Memory B cell (primary cell): ENCODE measurements at regions not wholly inside any gene's neighbourhood (a gene's known extent, or its start where the extent isn't known, plus 50 kb on each side); places are given as distances from the start of the nearest gene placed in this dataset.

Source experiments
- ATAC-seq: fragments of 150-1000 bp; cut with Tn5 transposase; 2 replicates; pipeline ENCODE4 v1.10.0; 2021; ENCODE audit warnings: low read depth, mild to moderate bottlenecking, moderate library complexity
- DNase-seq, 2 donors: peaks; one replicate each; pipeline ENCODE4 v3.0.0; 2022; ENCODE audit warnings: low spot score in 2 of 2
- H3K27ac Mint-ChIP-seq: one replicate; pipeline ENCODE4 v1.8.0; 2022; ENCODE audit warnings: mild to moderate bottlenecking, moderate library complexity, mixed read lengths
- H3K27me3 Mint-ChIP-seq: one replicate; pipeline ENCODE4 v1.8.0; 2022; ENCODE audit warnings: mixed read lengths
- H3K36me3 Mint-ChIP-seq: one replicate; pipeline ENCODE4 v1.8.0; 2022; ENCODE audit warnings: mild to moderate bottlenecking, mixed read lengths
- H3K4me1 Mint-ChIP-seq: one replicate; pipeline ENCODE4 v1.8.0; 2022; ENCODE audit warnings: mixed read lengths
- H3K4me3 Mint-ChIP-seq: one replicate; pipeline ENCODE4 v1.8.0; 2022; ENCODE audit warnings: mild to moderate bottlenecking, moderate library complexity, mixed read lengths
- H3K9me3 Mint-ChIP-seq: one replicate; pipeline ENCODE4 v1.8.0; 2022; ENCODE audit warnings: mixed read lengths

DNA sequence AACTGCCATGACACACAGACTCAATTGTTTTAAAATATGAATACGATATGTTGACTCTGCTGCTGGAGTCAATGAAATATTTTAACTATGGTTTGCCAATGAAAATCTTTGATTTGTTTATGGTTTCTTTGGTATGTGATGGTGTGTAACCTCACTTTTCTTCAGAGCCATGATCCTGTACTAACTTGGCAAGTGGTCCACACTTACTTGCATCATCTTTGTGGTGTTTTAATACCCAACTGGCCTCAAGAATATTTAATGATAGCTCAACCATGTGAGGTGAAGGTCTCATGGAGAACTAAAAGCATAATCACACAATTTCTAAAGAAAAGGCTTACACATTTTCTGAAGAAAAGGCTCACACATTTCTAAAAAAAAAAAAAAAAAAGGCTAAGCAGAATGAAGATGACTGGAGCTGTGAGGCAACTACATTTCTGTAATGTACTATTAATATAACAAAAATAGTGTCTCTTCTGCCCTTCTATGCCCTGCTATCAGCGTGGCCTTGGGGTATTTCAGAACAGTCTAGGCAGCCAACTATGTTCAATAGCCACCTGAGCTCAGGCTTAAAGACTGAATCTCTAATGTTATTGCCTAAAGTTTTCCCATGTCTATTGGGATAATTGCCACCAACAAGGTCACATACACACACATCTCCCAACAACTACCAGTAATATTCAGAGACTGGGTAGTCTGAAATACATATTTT, 395.0 kb downstream of the MLLT3 start:
- H3K27ac Mint-ChIP-seq = no peak overlapping the region
- no peaks in the 10 kb centered on the region for H3K27me3 Mint-ChIP-seq
- no peak overlapping the region for H3K4me3 Mint-ChIP-seq
- no peak for DNase-seq
- no peak for ATAC-seq
- peaks cover 2% of the 10 kb centered on the region for H3K4me1 Mint-ChIP-seq
- no peaks in the 10 kb centered on the region for H3K9me3 Mint-ChIP-seq
- no peaks in the 10 kb centered on the region for H3K36me3 Mint-ChIP-seq

DNA sequence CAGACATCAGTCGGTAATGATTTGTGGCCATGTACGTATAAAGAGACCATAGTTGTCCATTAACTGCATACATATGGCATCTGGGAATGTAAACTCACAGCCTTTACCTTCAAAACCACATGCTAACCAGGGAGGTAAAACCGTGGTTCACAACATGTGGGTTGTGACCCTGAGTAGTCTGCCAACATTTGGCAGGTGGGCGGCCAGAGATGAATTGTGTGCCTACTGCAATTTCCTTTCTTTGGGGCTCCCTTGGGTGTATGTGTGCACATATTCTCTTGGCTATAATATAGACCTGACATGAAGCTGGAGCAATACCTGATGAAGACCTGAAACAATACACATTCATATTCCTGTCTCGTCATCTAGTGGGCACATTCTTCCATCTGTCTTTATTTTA, 396.0 kb downstream of the MLLT3 start:
- H3K27me3 Mint-ChIP-seq = no peaks in the 10 kb centered on the region
- no peaks in the 10 kb centered on the region for H3K36me3 Mint-ChIP-seq
- no peak overlapping the region for H3K27ac Mint-ChIP-seq
- H3K4me3 Mint-ChIP-seq = no peak overlapping the region
- ATAC-seq (no peak), DNase-seq (no peak)
- peaks cover 2% of the 10 kb centered on the region for H3K4me1 Mint-ChIP-seq
- H3K9me3 Mint-ChIP-seq = no peaks in the 10 kb centered on the region

DNA sequence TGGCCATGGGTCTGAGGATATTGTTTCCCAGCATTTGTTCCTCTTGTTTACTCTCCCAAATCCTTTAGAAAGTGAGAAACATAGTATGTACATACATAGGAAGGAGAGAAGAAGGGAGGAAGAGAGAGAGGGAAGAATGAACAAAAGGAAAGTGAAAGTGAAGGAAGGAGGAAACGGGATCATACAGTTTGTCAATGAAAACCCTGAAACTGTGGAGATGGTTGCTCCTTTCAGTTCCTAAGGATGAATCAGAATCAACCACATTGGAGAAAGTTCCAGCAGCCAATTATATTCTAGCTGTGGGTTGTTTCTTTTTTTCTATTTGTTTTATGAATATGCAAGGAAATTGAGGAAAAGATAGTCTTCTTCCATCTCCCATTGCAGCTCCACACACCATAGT, 396.5 kb downstream of the MLLT3 start:
- H3K36me3 Mint-ChIP-seq = no peaks in the 10 kb centered on the region
- peaks cover 2% of the 10 kb centered on the region for H3K4me1 Mint-ChIP-seq
- no peaks in the 10 kb centered on the region for H3K27me3 Mint-ChIP-seq
- H3K4me3 Mint-ChIP-seq = no peak overlapping the region
- H3K9me3 Mint-ChIP-seq = no peaks in the 10 kb centered on the region
- ATAC-seq (no peak), DNase-seq (no peak)
- H3K27ac Mint-ChIP-seq = no peak overlapping the region

DNA sequence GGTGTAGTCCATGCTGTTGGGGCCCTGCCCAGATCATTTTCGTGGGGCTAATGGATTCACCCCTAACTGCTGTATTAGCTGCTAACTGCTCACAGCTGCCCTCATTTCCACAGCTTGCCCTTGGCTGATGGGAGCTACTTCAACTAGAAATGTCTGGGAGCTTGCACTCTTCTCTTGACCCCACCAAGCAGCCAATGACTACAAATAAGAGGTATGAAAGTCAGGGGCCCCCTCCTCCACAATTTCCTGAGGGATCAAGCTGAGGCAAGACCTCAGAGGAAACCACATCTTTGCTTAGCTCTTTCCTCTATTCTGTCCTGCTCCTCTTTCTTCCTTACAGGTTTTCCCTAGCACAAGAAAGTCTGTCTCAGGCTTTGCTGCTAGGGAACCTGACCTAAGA, 397.5 kb downstream of the MLLT3 start:
- Mint-ChIP-seq H3K27me3 (no peaks in the 10 kb centered on the region), H3K9me3 (no peaks in the 10 kb centered on the region), H3K27ac (no peak overlapping the region), H3K4me3 (no peak overlapping the region), H3K36me3 (no peaks in the 10 kb centered on the region), H3K4me1 (peaks cover 2% of the 10 kb centered on the region)
- ATAC-seq (no peak), DNase-seq (no peak)

DNA sequence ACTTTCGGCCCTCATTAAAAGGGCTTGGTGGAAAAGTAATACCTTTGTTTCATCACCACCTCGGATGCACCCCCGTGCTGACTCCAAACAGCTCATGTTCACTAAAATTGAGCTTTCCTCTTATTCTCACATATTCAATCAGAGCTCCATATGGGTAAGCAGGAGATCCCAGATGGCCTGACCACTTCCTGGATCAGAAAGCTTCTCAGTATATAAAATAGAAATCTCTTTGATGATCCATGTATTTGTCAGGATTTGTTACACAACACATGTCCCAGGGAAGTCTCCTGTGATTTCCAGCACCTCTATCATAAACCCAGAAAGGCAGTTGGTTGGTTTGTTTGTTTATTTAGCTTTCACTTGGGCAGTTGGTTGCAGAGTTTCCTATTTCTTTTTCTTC, 402.0 kb downstream of the MLLT3 start:
- Mint-ChIP-seq H3K4me3 (no peak overlapping the region), H3K27ac (no peak overlapping the region), H3K36me3 (no peaks in the 10 kb centered on the region), H3K4me1 (no peaks in the 10 kb centered on the region), H3K27me3 (no peaks in the 10 kb centered on the region), H3K9me3 (no peaks in the 10 kb centered on the region)
- no peak for ATAC-seq
- no peak for DNase-seq

DNA sequence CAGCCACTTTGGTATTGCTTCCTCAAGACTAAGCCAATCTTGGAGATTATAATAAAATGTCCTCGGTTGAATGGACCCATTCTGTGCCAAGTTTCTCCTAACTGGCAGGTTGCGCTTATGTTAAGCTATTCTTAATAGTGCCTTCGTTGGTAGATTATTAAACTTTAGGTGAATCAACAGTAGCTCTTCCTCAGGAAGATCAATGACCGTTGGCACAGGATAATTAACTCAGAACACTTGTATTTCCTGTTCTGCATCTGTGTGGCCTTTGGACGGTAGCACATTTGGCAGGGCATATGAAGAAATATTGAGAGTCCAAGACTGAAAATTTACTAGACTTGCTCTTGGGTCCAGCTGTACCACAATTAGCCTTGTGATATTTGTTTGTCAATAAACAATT, 402.9 kb downstream of the MLLT3 start:
- H3K27me3 Mint-ChIP-seq = no peaks in the 10 kb centered on the region
- no peaks in the 10 kb centered on the region for H3K36me3 Mint-ChIP-seq
- ATAC-seq (no peak), DNase-seq (no peak)
- no peak overlapping the region for H3K4me3 Mint-ChIP-seq
- no peaks in the 10 kb centered on the region for H3K9me3 Mint-ChIP-seq
- H3K4me1 Mint-ChIP-seq = no peaks in the 10 kb centered on the region
- H3K27ac Mint-ChIP-seq = no peak overlapping the region

DNA sequence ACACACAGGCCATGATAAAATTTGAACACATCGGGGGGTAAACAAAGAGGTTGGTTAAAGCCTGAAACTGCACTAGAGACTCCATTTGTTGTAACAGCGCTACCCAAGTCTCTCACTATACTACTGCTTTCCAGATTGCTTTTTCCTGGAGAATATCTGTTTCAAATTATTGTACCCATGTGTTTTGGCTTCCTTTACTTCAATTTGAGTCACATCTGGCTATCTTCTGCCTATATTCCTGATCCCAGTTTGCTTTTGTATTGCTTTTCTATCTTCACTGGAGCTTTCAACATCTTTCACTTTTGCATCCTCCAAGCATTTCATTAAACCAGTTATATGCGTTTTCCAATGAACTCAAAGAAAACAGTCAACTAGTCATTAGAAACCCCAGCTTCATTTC, 404.7 kb downstream of the MLLT3 start:
- ATAC-seq = no peak
- DNase-seq = no peak
- H3K4me1 Mint-ChIP-seq = no peaks in the 10 kb centered on the region
- no peaks in the 10 kb centered on the region for H3K36me3 Mint-ChIP-seq
- H3K4me3 Mint-ChIP-seq = no peak overlapping the region
- no peak overlapping the region for H3K27ac Mint-ChIP-seq
- H3K9me3 Mint-ChIP-seq = no peaks in the 10 kb centered on the region
- no peaks in the 10 kb centered on the region for H3K27me3 Mint-ChIP-seq

DNA sequence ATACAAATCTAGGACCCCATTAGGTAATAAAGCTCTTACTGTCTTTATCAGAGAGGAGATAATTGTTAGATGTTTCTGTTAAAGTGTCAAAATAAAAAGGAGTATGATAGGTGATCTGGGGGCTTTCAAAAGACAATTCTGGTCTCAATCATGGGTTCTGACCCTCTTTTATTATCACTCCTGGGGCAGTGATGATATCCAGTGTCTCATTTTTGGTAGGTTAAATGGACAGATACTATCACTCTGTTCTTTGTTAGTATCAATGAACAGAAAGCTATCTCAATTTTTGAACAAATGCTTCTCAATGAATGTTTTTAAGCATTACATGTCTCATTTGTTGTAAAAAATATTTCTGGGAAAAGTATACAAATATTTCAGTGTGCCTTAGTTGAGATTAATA, 405.9 kb downstream of the MLLT3 start:
- Mint-ChIP-seq H3K27ac (no peak overlapping the region), H3K9me3 (no peaks in the 10 kb centered on the region), H3K4me3 (no peak overlapping the region), H3K4me1 (no peaks in the 10 kb centered on the region), H3K36me3 (no peaks in the 10 kb centered on the region), H3K27me3 (no peaks in the 10 kb centered on the region)
- ATAC-seq = no peak
- no peak for DNase-seq

DNA sequence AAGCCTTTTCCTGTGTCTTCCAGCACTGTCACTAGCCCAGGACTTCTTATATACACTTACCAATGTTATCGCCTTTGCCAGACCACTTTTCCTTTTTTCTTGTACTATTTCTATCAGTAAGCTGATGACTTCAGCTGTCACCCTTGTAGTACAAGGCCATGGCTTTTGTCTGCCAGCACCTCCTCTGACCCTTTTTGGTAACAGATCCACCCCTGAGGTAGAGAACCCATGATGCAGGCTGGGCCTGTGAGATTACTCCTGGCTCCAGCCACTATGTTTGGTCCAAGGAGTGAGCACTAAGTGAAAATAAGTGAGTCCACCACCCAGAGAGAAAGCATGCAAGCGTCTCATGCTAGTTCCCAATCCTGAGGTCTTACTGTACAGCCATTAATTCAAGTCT, 406.7 kb downstream of the MLLT3 start:
- ATAC-seq (no peak), DNase-seq (no peak)
- Mint-ChIP-seq H3K27me3 (no peaks in the 10 kb centered on the region), H3K27ac (no peak overlapping the region), H3K4me3 (no peak overlapping the region), H3K9me3 (no peaks in the 10 kb centered on the region), H3K36me3 (no peaks in the 10 kb centered on the region), H3K4me1 (no peaks in the 10 kb centered on the region)

DNA sequence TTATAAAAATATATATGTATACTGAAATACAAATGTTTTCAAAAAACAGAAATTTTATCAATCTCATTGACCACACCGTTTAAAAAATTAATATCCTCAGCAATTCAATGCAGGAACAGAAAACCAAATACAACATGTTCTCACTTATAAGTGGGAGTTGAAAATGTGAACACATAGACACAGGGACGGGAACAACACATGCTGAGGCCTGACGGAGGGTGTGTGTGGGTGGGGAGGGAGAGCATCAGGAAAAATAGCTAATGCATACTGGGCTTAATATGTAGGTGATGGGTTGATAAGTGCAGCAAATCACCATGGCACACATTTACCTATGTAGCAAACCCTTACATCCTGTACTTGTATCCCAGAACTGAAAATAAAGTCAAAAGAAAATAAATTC, 409.5 kb downstream of the MLLT3 start:
- Mint-ChIP-seq H3K9me3 (no peaks in the 10 kb centered on the region), H3K27me3 (no peaks in the 10 kb centered on the region), H3K4me3 (no peak overlapping the region), H3K36me3 (no peaks in the 10 kb centered on the region), H3K27ac (no peak overlapping the region), H3K4me1 (no peaks in the 10 kb centered on the region)
- no peak for DNase-seq
- ATAC-seq = no peak

DNA sequence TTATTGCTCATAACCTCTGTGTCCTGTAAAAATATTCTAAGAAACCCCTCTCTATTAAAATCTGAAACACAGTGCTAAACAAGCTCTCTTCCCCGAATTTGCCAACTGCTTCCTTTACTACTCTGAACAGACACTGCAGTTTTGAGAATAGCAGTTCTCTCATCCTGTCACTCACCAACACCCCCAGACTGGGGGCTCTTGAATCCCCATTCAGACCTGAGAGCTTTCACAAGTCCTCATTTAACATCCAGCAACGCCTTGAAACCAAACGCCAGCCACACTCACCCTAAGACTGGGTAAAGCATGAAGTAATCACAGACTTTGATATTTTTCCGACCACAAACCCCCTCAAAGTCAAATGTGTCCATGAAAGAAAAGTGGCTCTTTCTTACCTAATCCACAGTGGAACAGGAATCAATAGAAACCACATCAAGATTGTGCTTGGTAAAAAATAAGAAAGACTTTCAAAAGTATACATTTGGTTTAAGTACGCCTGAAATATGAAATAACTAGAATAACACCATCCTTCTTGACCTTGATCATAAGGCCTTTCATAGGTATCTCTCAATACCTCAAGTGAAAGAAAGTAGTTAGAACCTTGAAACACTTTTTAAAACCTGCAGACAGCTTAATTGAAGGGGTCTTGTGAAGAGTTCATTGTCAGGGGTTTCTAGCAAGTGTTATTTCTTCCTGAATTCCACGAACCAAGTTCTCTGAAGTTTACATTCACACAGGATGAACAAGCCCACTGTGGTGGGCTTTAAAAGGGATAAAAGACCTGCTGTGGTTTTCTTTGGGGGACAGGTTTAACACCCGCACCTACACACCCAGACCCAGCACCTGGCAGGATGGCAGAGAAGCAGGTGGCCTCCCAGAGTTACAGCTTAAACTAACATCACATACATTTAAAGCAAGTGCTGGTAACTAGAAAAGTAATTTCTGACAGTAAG, 412.6 kb downstream of the MLLT3 start:
- H3K4me3 Mint-ChIP-seq = no peak overlapping the region
- no peaks in the 10 kb centered on the region for H3K36me3 Mint-ChIP-seq
- H3K27me3 Mint-ChIP-seq = peaks cover 1% of the 10 kb centered on the region
- no peaks in the 10 kb centered on the region for H3K4me1 Mint-ChIP-seq
- ATAC-seq = no peak
- H3K9me3 Mint-ChIP-seq = no peaks in the 10 kb centered on the region
- DNase-seq = no peak
- H3K27ac Mint-ChIP-seq = no peak overlapping the region

DNA sequence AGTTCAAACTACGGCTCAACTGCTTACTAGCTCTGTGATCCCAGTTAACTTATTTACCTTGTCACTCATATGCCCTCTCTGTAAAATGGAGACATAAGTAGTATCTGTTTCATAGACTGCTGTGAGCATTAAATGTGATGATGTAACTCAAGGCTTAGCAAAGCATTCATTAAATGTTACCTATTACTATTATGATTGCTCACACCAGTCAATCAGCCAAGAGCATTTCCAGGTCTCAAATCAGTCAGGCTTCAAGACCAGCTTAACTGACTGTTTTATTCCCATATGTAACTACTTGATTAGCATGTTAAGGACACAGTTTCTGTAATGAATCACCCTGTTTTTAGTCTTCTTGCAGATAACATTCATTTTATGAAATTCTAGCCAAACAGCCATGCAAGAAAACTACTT, 413.3 kb downstream of the MLLT3 start:
- H3K27ac Mint-ChIP-seq = no peak overlapping the region
- H3K27me3 Mint-ChIP-seq = peaks cover 1% of the 10 kb centered on the region
- DNase-seq = no peak
- no peak overlapping the region for H3K4me3 Mint-ChIP-seq
- no peaks in the 10 kb centered on the region for H3K9me3 Mint-ChIP-seq
- H3K36me3 Mint-ChIP-seq = no peaks in the 10 kb centered on the region
- no peak for ATAC-seq
- H3K4me1 Mint-ChIP-seq = no peaks in the 10 kb centered on the region

DNA sequence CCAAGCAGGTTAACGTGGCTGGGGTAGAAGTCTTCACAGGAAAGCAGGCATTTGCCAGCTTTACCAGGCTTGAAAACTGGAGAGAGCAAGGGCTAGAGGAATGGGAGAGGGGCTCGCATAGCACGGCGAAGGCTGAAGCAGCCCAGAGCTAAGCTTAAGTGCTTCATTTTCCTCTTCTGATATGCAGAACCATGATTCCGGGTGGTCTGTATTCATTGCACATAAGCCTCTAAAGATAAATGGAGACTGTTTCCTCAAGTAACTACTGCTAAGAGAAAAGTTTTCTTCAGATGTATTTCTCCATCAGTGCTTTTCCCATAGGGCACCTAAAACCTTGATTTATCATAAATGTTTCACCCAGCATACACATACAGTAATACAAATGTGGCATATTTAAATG, 414.1 kb downstream of the MLLT3 start:
- no peak for ATAC-seq
- no peak overlapping the region for H3K27ac Mint-ChIP-seq
- peaks cover 1% of the 10 kb centered on the region for H3K27me3 Mint-ChIP-seq
- H3K36me3 Mint-ChIP-seq = no peaks in the 10 kb centered on the region
- DNase-seq = no peak
- H3K4me3 Mint-ChIP-seq = no peak overlapping the region
- H3K9me3 Mint-ChIP-seq = no peaks in the 10 kb centered on the region
- H3K4me1 Mint-ChIP-seq = no peaks in the 10 kb centered on the region

DNA sequence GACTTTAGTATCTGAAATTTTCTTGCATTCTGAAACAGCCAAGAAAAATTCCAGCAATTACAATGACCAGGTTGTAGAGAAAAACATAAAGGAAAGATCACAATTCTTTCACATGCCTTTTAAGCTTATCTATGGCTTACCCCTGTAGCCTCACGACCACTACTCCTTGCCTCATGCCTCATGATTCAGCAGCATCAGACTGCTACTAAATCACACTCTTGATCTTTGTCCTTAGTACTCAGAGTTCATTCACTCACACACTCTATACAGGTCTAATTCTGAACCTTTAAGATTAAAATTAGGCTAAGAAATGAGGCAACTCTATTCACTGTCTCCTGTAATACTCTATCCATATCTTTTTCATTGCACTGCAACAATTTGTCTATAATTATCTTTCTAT, 415.1 kb downstream of the MLLT3 start:
- H3K27ac Mint-ChIP-seq = no peak overlapping the region
- peaks cover 1% of the 10 kb centered on the region for H3K27me3 Mint-ChIP-seq
- H3K4me3 Mint-ChIP-seq = no peak overlapping the region
- no peak for ATAC-seq
- no peaks in the 10 kb centered on the region for H3K4me1 Mint-ChIP-seq
- H3K36me3 Mint-ChIP-seq = no peaks in the 10 kb centered on the region
- DNase-seq = no peak
- H3K9me3 Mint-ChIP-seq = no peaks in the 10 kb centered on the region

DNA sequence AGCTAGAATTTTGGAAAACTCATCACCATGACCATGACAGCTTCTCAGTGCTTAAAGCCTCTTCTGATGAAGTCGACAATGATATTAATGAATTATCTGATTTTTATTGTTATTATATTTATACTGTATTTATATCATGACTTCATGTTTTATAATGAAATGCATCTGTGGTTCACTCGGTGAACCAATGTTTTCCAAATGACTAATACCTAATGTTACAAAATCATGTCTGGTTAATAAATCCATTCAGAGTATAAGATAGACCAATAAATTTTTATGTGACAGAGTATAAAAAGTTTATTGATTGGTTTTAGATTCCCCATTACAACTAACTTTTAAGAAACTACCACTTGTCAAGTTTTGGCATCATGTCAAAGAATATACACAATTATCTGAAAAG, 416.5 kb downstream of the MLLT3 start:
- ATAC-seq (no peak), DNase-seq (no peak)
- H3K27me3 Mint-ChIP-seq = peaks cover 4% of the 10 kb centered on the region
- no peak overlapping the region for H3K27ac Mint-ChIP-seq
- H3K9me3 Mint-ChIP-seq = no peaks in the 10 kb centered on the region
- no peaks in the 10 kb centered on the region for H3K36me3 Mint-ChIP-seq
- H3K4me1 Mint-ChIP-seq = no peaks in the 10 kb centered on the region
- H3K4me3 Mint-ChIP-seq = no peak overlapping the region
